SK-N-SH treated with all-trans-retinoic acid at 6 μM for 48 hours (cell line): ENCODE measurements at regions not wholly inside any gene's neighbourhood (a gene's known extent, or its start where the extent isn't known, plus 50 kb on each side); places are given as distances from the start of the nearest gene placed in this dataset.

Experiments
- ATAC-seq: fragments of 200-7000 bp; cut with Tn5 transposase; 3 replicates; pipeline ENCODE4 v1.9.1; 2020; ENCODE audit warnings: mild to moderate bottlenecking, moderate library complexity
- ARNTL ChIP-seq: fragments of 450-650 bp; formaldehyde crosslinking; IDR thresholded peaks from 2 replicates; pipeline ENCODE4 v1.5.0; 2020; ENCODE audit warnings: low read depth, mild to moderate bottlenecking, moderate library complexity, borderline replicate concordance
- BACH2 ChIP-seq: fragments of 250-450 bp; sonication (Bioruptor Pico); IDR thresholded peaks from 2 replicates; pipeline ENCODE4 v1.9.0; 2021; ENCODE audit warnings: mild to moderate bottlenecking, borderline replicate concordance
- CREB5 ChIP-seq: fragments of 250-450 bp; sonication (Bioruptor Pico); IDR thresholded peaks from 2 replicates; pipeline ENCODE4 v1.5.1; 2020; ENCODE audit warnings: low read depth, mild to moderate bottlenecking, moderate library complexity
- CSDC2 ChIP-seq: fragments of 250-450 bp; sonication (Bioruptor Pico); IDR thresholded peaks from 2 replicates; pipeline ENCODE4 v1.5.0; 2020; ENCODE audit warnings: mild to moderate bottlenecking, moderate library complexity
- GLIS3 ChIP-seq: fragments of 250-450 bp; sonication (Bioruptor Pico); IDR thresholded peaks from 2 replicates; pipeline ENCODE4 v1.5.0; 2020; ENCODE audit warnings: mild to moderate bottlenecking, moderate library complexity
- ISL1 ChIP-seq: fragments of 250-450 bp; sonication (Bioruptor Pico); IDR thresholded peaks from 2 replicates; pipeline ENCODE4 v2.1.2; 2022; ENCODE audit warnings: mild to moderate bottlenecking, moderate library complexity
- OSR1 ChIP-seq: fragments of 250-450 bp; sonication (Bioruptor Pico); IDR thresholded peaks from 2 replicates; pipeline ENCODE4 v1.8.0; 2022; ENCODE audit warnings: moderate library complexity, mild to moderate bottlenecking, inconsistent platforms
- PPARA ChIP-seq: fragments of 250-450 bp; sonication (Bioruptor Pico); IDR thresholded peaks from 2 replicates; pipeline ENCODE4 v1.5.0; 2020; ENCODE audit warnings: mild to moderate bottlenecking, borderline replicate concordance
- RARB ChIP-seq: fragments of 250-450 bp; sonication (Bioruptor Pico); IDR thresholded peaks from 2 replicates; pipeline ENCODE4 v1.8.0; 2021; ENCODE audit warnings: mild to moderate bottlenecking, moderate library complexity
- SNAI2 ChIP-seq: fragments of 250-450 bp; sonication (Bioruptor Pico); IDR thresholded peaks from 2 replicates; pipeline ENCODE4 v1.5.0; 2020; ENCODE audit warnings: mild to moderate bottlenecking, moderate library complexity
- TCF4 ChIP-seq: fragments of 250-450 bp; sonication (Bioruptor Pico); IDR thresholded peaks from 2 replicates; pipeline ENCODE4 v1.8.0; 2021; ENCODE audit warnings: mild to moderate bottlenecking, moderate library complexity, borderline replicate concordance
- TOX ChIP-seq: fragments of 250-450 bp; sonication (Bioruptor Pico); IDR thresholded peaks from 2 replicates; pipeline ENCODE4 v1.8.0; 2021; ENCODE audit warnings: mild to moderate bottlenecking, moderate library complexity, borderline replicate concordance
- TSHZ2 ChIP-seq: fragments of 250-450 bp; sonication (Bioruptor Pico); IDR thresholded peaks from 2 replicates; pipeline ENCODE4 v1.5.0; 2020; ENCODE audit warnings: mild to moderate bottlenecking, moderate library complexity
- ZC3H10 ChIP-seq: fragments of 250-450 bp; sonication (Bioruptor Pico); IDR thresholded peaks from 2 replicates; pipeline ENCODE4 v1.5.1; 2021; ENCODE audit warnings: mild to moderate bottlenecking, moderate library complexity
- ZFP3 ChIP-seq: fragments of 250-450 bp; sonication (Bioruptor Pico); IDR thresholded peaks from 2 replicates; pipeline ENCODE4 v1.5.0; 2020; ENCODE audit warnings: mild to moderate bottlenecking, moderate library complexity
- ZFP30 ChIP-seq: fragments of 450-650 bp; formaldehyde crosslinking; IDR thresholded peaks from 2 replicates; pipeline ENCODE4 v1.5.0; 2022; ENCODE audit warnings: mild to moderate bottlenecking, moderate library complexity
- ZNF565 ChIP-seq: fragments of 450-650 bp; formaldehyde crosslinking; conservative IDR thresholded peaks from 2 replicates; pipeline ENCODE4 v1.5.0; 2020; ENCODE audit warnings: low read depth, mild to moderate bottlenecking, moderate library complexity
- ZNF70 ChIP-seq: fragments of 450-650 bp; formaldehyde crosslinking; IDR thresholded peaks from 2 replicates; pipeline ENCODE4 v1.5.0; 2020; ENCODE audit warnings: mild to moderate bottlenecking, moderate library complexity
- ZNF8 ChIP-seq: fragments of 450-650 bp; formaldehyde crosslinking; IDR thresholded peaks from 2 replicates; pipeline ENCODE4 v1.5.0; 2020; ENCODE audit warnings: mild to moderate bottlenecking, moderate library complexity
- TF ChIP-seq, protein P1 (sequence below): fragments of 250-450 bp; sonication (Bioruptor Pico); IDR thresholded peaks from 2 replicates; pipeline ENCODE4 v1.8.0; 2020; ENCODE audit warnings: mild to moderate bottlenecking, moderate library complexity, borderline replicate concordance
- TF ChIP-seq, protein P2 (sequence below): fragments of 250-450 bp; sonication (Bioruptor Pico); IDR thresholded peaks from 2 replicates; pipeline ENCODE4 v1.5.1; 2021; ENCODE audit warnings: mild to moderate bottlenecking, moderate library complexity

- ATAC-seq, result no peak
- no peak for TF ChIP-seq TOX (CRISPR knock-in tag)
- no peak for TF ChIP-seq ZNF565 (CRISPR knock-in tag)
- TF ChIP-seq PPARA, result no peak
- TF ChIP-seq, protein P1, sequence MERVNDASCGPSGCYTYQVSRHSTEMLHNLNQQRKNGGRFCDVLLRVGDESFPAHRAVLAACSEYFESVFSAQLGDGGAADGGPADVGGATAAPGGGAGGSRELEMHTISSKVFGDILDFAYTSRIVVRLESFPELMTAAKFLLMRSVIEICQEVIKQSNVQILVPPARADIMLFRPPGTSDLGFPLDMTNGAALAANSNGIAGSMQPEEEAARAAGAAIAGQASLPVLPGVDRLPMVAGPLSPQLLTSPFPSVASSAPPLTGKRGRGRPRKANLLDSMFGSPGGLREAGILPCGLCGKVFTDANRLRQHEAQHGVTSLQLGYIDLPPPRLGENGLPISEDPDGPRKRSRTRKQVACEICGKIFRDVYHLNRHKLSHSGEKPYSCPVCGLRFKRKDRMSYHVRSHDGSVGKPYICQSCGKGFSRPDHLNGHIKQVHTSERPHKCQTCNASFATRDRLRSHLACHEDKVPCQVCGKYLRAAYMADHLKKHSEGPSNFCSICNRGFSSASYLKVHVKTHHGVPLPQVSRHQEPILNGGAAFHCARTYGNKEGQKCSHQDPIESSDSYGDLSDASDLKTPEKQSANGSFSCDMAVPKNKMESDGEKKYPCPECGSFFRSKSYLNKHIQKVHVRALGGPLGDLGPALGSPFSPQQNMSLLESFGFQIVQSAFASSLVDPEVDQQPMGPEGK (CRISPR knock-in tag), result no peak
- no peak for TF ChIP-seq ZC3H10 (CRISPR knock-in tag)
- no peak for TF ChIP-seq ISL1 (CRISPR knock-in tag)
- no peak for TF ChIP-seq BACH2 (CRISPR knock-in tag)
- no peak for TF ChIP-seq ZFP3
- TF ChIP-seq RARB, result no peak
- no peak for TF ChIP-seq OSR1 (CRISPR knock-in tag)
- TF ChIP-seq TSHZ2 (CRISPR knock-in tag), result no peak
- no peak for TF ChIP-seq TCF4 (CRISPR knock-in tag)
- TF ChIP-seq CREB5, result no peak
- TF ChIP-seq ZNF8 (CRISPR knock-in tag), result no peak
- TF ChIP-seq ZFP30 (CRISPR knock-in tag), result no peak
- no peak for TF ChIP-seq ZNF70
- no peak for TF ChIP-seq ARNTL (CRISPR knock-in tag)
- no peak for TF ChIP-seq GLIS3
- no peak for TF ChIP-seq SNAI2
- TF ChIP-seq, protein P2, sequence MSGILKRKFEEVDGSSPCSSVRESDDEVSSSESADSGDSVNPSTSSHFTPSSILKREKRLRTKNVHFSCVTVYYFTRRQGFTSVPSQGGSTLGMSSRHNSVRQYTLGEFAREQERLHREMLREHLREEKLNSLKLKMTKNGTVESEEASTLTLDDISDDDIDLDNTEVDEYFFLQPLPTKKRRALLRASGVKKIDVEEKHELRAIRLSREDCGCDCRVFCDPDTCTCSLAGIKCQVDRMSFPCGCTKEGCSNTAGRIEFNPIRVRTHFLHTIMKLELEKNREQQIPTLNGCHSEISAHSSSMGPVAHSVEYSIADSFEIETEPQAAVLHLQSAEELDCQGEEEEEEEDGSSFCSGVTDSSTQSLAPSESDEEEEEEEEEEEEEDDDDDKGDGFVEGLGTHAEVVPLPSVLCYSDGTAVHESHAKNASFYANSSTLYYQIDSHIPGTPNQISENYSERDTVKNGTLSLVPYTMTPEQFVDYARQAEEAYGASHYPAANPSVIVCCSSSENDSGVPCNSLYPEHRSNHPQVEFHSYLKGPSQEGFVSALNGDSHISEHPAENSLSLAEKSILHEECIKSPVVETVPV, result no peak
These were observed 105.3 kb downstream of the OAT start for GRCh38 chr10:124313374-124313773.

GRCh38 chr10:124308811-124309210 lies 109.9 kb downstream of the OAT start:
- no peak for ATAC-seq
- no peak for TF ChIP-seq SNAI2
- TF ChIP-seq PPARA, result no peak
- no peak for TF ChIP-seq CREB5
- TF ChIP-seq ZC3H10 (CRISPR knock-in tag), result no peak
- TF ChIP-seq CSDC2 (CRISPR knock-in tag), result no peak
- no peak for TF ChIP-seq RARB
- TF ChIP-seq ISL1 (CRISPR knock-in tag), result no peak
- no peak for TF ChIP-seq OSR1 (CRISPR knock-in tag)
- TF ChIP-seq TOX (CRISPR knock-in tag), result no peak

- no peak for TF ChIP-seq BACH2 (CRISPR knock-in tag)
- no peak for TF ChIP-seq ISL1 (CRISPR knock-in tag)
- no peak for TF ChIP-seq ZNF70
- no peak for TF ChIP-seq RARB
- TF ChIP-seq PPARA, result no peak
- no peak for TF ChIP-seq TSHZ2 (CRISPR knock-in tag)
- no peak for TF ChIP-seq CREB5
- TF ChIP-seq GLIS3, result no peak
- TF ChIP-seq ZNF8 (CRISPR knock-in tag), result no peak
- TF ChIP-seq OSR1 (CRISPR knock-in tag), result no peak
- TF ChIP-seq ZNF565 (CRISPR knock-in tag), result no peak
- TF ChIP-seq ZC3H10 (CRISPR knock-in tag), result no peak
- no peak for TF ChIP-seq CSDC2 (CRISPR knock-in tag)
- ATAC-seq, result no peak
These were observed 110.6 kb downstream of the OAT start for GRCh38 chr10:124308056-124308645.
